Lower lobe of right lung (tissue), 2 donors: ENCODE measurements at regions not wholly inside any gene's neighbourhood (a gene's known extent, or its start where the extent isn't known, plus 50 kb on each side); places are given as distances from the start of the nearest gene placed in this dataset.
"Not testable (repeated sequence)": the region's sequence is repeated elsewhere in the genome, so short reads cannot be mapped to it uniquely, and the experiment has no call there.

Source experiments
- ATAC-seq, 2 donors: fragments of 200-7000 bp; cut with Tn5 transposase; one replicate each; pipeline ENCODE4 v1.9.1; 2020 to 2022; ENCODE audit warnings: mild to moderate bottlenecking in 2 of 2, moderate library complexity in 2 of 2
- DNase-seq: peaks from one replicate; pipeline ENCODE4 v3.0.0-alpha.2; 2020
- H3K27ac ChIP-seq: fragments of 200-600 bp; one replicate; pipeline ENCODE4 v1.8.0; 2022
- H3K27me3 ChIP-seq: fragments of 200-600 bp; one replicate; pipeline ENCODE4 v1.8.0; 2022; ENCODE audit warnings: low read depth
- H3K36me3 ChIP-seq: fragments of 200-600 bp; one replicate; pipeline ENCODE4 v1.8.0; 2022; ENCODE audit warnings: mild to moderate bottlenecking
- H3K4me1 ChIP-seq: fragments of 200-600 bp; one replicate; pipeline ENCODE4 v1.8.0; 2022
- H3K4me3 ChIP-seq: fragments of 200-600 bp; one replicate; pipeline ENCODE4 v1.8.0; 2022; ENCODE audit warnings: mild to moderate bottlenecking
- H3K9me3 ChIP-seq: fragments of 200-600 bp; one replicate; pipeline ENCODE4 v1.8.0; 2022
- CTCF ChIP-seq: fragments of 200-600 bp; IDR thresholded peaks from one replicate; pipeline ENCODE4 v1.8.0; 2022; ENCODE audit warnings: antibody characterized with exemption, mild to moderate bottlenecking
- intact Hi-C: fragments of 100-400 bp; cut with DNase I; formaldehyde crosslinking; loops from one replicate; pipeline ENCODE4 v1.11.0; 2022
- donor health status: DM: no; HTN: yes; CAD: no; lungs with severe emphysema.

GRCh38 chr12:28759333-28759732, 389.7 kb upstream of the FAR2 start:
- no peaks in the 10 kb centered on the region for H3K4me1 ChIP-seq
- no peaks in the 10 kb centered on the region for H3K27me3 ChIP-seq
- DNase-seq (no peak), ATAC-seq (no peak)
- TF ChIP-seq CTCF = no peak
- intact Hi-C loops = no loop called here
- no peak overlapping the region for H3K27ac ChIP-seq
- no peaks in the 10 kb centered on the region for H3K9me3 ChIP-seq
- H3K36me3 ChIP-seq = no peaks in the 10 kb centered on the region
- H3K4me3 ChIP-seq = no peak overlapping the region

GRCh38 chr12:28760040-28760903, 388.8 kb upstream of the FAR2 start:
- H3K4me1 ChIP-seq, ATAC-seq, H3K4me3 ChIP-seq, H3K36me3 ChIP-seq, H3K27me3 ChIP-seq, intact Hi-C loops, H3K27ac ChIP-seq, H3K9me3 ChIP-seq, DNase-seq: not testable (repeated sequence)

GRCh38 chr12:28761897-28762296, 387.2 kb upstream of the FAR2 start:
- H3K27ac ChIP-seq, H3K4me1 ChIP-seq, H3K4me3 ChIP-seq, H3K9me3 ChIP-seq, H3K36me3 ChIP-seq, H3K27me3 ChIP-seq, DNase-seq, intact Hi-C loops, ATAC-seq: not testable (repeated sequence)

- intact Hi-C loops = no loop called here
- H3K27ac ChIP-seq = no peak overlapping the region
- H3K4me3 ChIP-seq = no peak overlapping the region
- H3K4me1 ChIP-seq = no peaks in the 10 kb centered on the region
- DNase-seq (no peak), ATAC-seq (no peak)
- no peaks in the 10 kb centered on the region for H3K27me3 ChIP-seq
- no peaks in the 10 kb centered on the region for H3K9me3 ChIP-seq
- H3K36me3 ChIP-seq = no peaks in the 10 kb centered on the region
- TF ChIP-seq CTCF = no peak
Measured at GRCh38 chr12:28766398-28766797, 382.7 kb upstream of the FAR2 start.

- no peak for TF ChIP-seq CTCF
- no peaks in the 10 kb centered on the region for H3K36me3 ChIP-seq
- H3K27me3 ChIP-seq = no peaks in the 10 kb centered on the region
- H3K4me1 ChIP-seq = no peaks in the 10 kb centered on the region
- DNase-seq (no peak), ATAC-seq (no peak)
- H3K4me3 ChIP-seq = no peak overlapping the region
- H3K9me3 ChIP-seq = no peaks in the 10 kb centered on the region
- intact Hi-C loops = no loop called here
- no peak overlapping the region for H3K27ac ChIP-seq
Measured at GRCh38 chr12:28767836-28768348, 381.2 kb upstream of the FAR2 start.

- no peaks in the 10 kb centered on the region for H3K27me3 ChIP-seq
- DNase-seq (peak; percentile 54), ATAC-seq (peak; percentile 85 to 94)
- no peak overlapping the region for H3K4me3 ChIP-seq
- no peaks in the 10 kb centered on the region for H3K36me3 ChIP-seq
- no peak for TF ChIP-seq CTCF
- no peaks in the 10 kb centered on the region for H3K9me3 ChIP-seq
- H3K27ac ChIP-seq = peak overlapping the region; percentile 72
- H3K4me1 ChIP-seq = no peaks in the 10 kb centered on the region
- intact Hi-C loops = no loop called here
Measured at GRCh38 chr12:28770322-28770721, 378.8 kb upstream of the FAR2 start.
